Cerebellar cortex (tissue), 1 donor: ENCODE measurements at regions not wholly inside any gene's neighbourhood (a gene's known extent, or its start where the extent isn't known, plus 50 kb on each side); places are given as distances from the start of the nearest gene placed in this dataset.

ENCODE experiments used
- DNase-seq: peaks from one replicate; pipeline ENCODE4 v3.0.0-alpha.2; 2015; ENCODE audit warnings: low spot score

GRCh38 chr1:170313306-170313705, 167.5 kb downstream of the NTMT2 start:
- no peak for DNase-seq

GRCh38 chr1:170316270-170316669, 170.5 kb downstream of the NTMT2 start:
- DNase-seq: no peak

- DNase-seq: no peak
These were observed 172.4 kb downstream of the NTMT2 start for GRCh38 chr1:170318141-170318540.

- DNase-seq: no peak
These were observed 173.0 kb downstream of the NTMT2 start for GRCh38 chr1:170318736-170319135.

- DNase-seq: no peak
These were observed 175.4 kb downstream of the NTMT2 start for GRCh38 chr1:170321113-170321512.

- DNase-seq: no peak
These were observed 180.4 kb downstream of the NTMT2 start for GRCh38 chr1:170326186-170326585.

- no peak for DNase-seq
These were observed 187.0 kb downstream of the NTMT2 start for GRCh38 chr1:170332801-170333200.

- DNase-seq: no peak
These were observed 191.7 kb downstream of the NTMT2 start for GRCh38 chr1:170337413-170337994.

GRCh38 chr1:170339534-170339933, 192.4 kb upstream of the GORAB start:
- no peak for DNase-seq

- DNase-seq: no peak
These were observed 191.7 kb upstream of the GORAB start for GRCh38 chr1:170340308-170340707.

GRCh38 chr1:170351366-170351946, 180.5 kb upstream of the GORAB start:
- DNase-seq: no peak

- no peak for DNase-seq
These were observed 177.7 kb upstream of the GORAB start for GRCh38 chr1:170354246-170354645.

- no peak for DNase-seq
These were observed 177.3 kb upstream of the GORAB start for GRCh38 chr1:170354690-170355089.

GRCh38 chr1:170355267-170355801, 176.6 kb upstream of the GORAB start:
- DNase-seq: peak; percentile 2

- DNase-seq: no peak
These were observed 175.4 kb upstream of the GORAB start for GRCh38 chr1:170356585-170356984.

- no peak for DNase-seq
These were observed 174.2 kb upstream of the GORAB start for GRCh38 chr1:170357750-170358149.

GRCh38 chr1:170360601-170361000, 171.4 kb upstream of the GORAB start:
- no peak for DNase-seq

- no peak for DNase-seq
These were observed 166.6 kb upstream of the GORAB start for GRCh38 chr1:170365331-170365730.

- no peak for DNase-seq
These were observed 165.0 kb upstream of the GORAB start for GRCh38 chr1:170366980-170367379.

- DNase-seq: no peak
These were observed 164.4 kb upstream of the GORAB start for GRCh38 chr1:170367615-170368014.

- no peak for DNase-seq
These were observed 163.0 kb upstream of the GORAB start for GRCh38 chr1:170369000-170369399.

GRCh38 chr1:170369417-170369816, 162.5 kb upstream of the GORAB start:
- no peak for DNase-seq

- DNase-seq: no peak
These were observed 161.9 kb upstream of the GORAB start for GRCh38 chr1:170370087-170370486.
